UCSD-AML1 (cell line): ENCODE measurements at regions not wholly inside any gene's neighbourhood (a gene's known extent, or its start where the extent isn't known, plus 50 kb on each side); places are given as distances from the start of the nearest gene placed in this dataset.

Experiments
- DNase-seq: peaks from one replicate; lab custom pipeline; 2025; ENCODE audit not compliant: unreplicated experiment; lab: John Stamatoyannopoulos, UW

- DNase-seq: no peak
Observed at GRCh38 chr2:120849278-120849677, 113.6 kb downstream of the GLI2 start.

- DNase-seq: no peak
Observed at GRCh38 chr2:120850551-120850950, 114.9 kb downstream of the GLI2 start.

GRCh38 chr2:120851116-120851773 lies 115.6 kb downstream of the GLI2 start:
- no peak for DNase-seq

- DNase-seq: no peak
Observed at GRCh38 chr2:120852200-120852815, 116.6 kb downstream of the GLI2 start.

GRCh38 chr2:120853306-120854013 lies 117.8 kb downstream of the GLI2 start:
- DNase-seq: no peak

- DNase-seq: no peak
Observed at GRCh38 chr2:120854014-120854620, 118.4 kb downstream of the GLI2 start.

- no peak for DNase-seq
Observed at GRCh38 chr2:120854766-120855530, 119.3 kb downstream of the GLI2 start.

- no peak for DNase-seq
Observed at GRCh38 chr2:120855855-120856405, 120.3 kb downstream of the GLI2 start.

- no peak for DNase-seq
Observed at GRCh38 chr2:120856421-120856862, 120.8 kb downstream of the GLI2 start.

GRCh38 chr2:120857422-120857821 lies 121.8 kb downstream of the GLI2 start:
- no peak for DNase-seq

GRCh38 chr2:120857931-120858330 lies 122.3 kb downstream of the GLI2 start:
- DNase-seq: no peak

- no peak for DNase-seq
Observed at GRCh38 chr2:120858361-120859106, 122.9 kb downstream of the GLI2 start.

- no peak for DNase-seq
Observed at GRCh38 chr2:120859128-120859527, 123.5 kb downstream of the GLI2 start.

- no peak for DNase-seq
Observed at GRCh38 chr2:120859814-120860578, 124.3 kb downstream of the GLI2 start.

GRCh38 chr2:120860579-120860922 lies 124.9 kb downstream of the GLI2 start:
- no peak for DNase-seq

GRCh38 chr2:120861191-120861575 lies 125.5 kb downstream of the GLI2 start:
- DNase-seq: no peak

- no peak for DNase-seq
Observed at GRCh38 chr2:120861576-120862191, 126.0 kb downstream of the GLI2 start.

GRCh38 chr2:120862201-120863060 lies 126.8 kb downstream of the GLI2 start:
- DNase-seq: no peak
